Chondrocyte (in vitro differentiated cells): ENCODE measurements at regions not wholly inside any gene's neighbourhood (a gene's known extent, or its start where the extent isn't known, plus 50 kb on each side); places are given as distances from the start of the nearest gene placed in this dataset.
"Not testable (repeated sequence)": the region's sequence is repeated elsewhere in the genome, so short reads cannot be mapped to it uniquely, and the experiment has no call there.

Source experiments
- DNase-seq: peaks from one replicate; pipeline ENCODE4 v3.0.0; 2021; ENCODE audit warnings: mixed read lengths, low spot score
- H3K27ac Mint-ChIP-seq: one replicate; pipeline ENCODE4 v1.8.0; 2021; ENCODE audit warnings: mild to moderate bottlenecking, moderate library complexity, mixed read lengths; ENCODE audit not compliant: unreplicated experiment
- H3K27me3 Mint-ChIP-seq: 2 replicates; pipeline ENCODE4 v1.8.0; 2021; ENCODE audit warnings: low read depth, mixed read lengths
- H3K36me3 Mint-ChIP-seq: 2 replicates; pipeline ENCODE4 v1.8.0; 2021; ENCODE audit warnings: low read depth, mixed read lengths
- H3K4me1 Mint-ChIP-seq: 2 replicates; pipeline ENCODE4 v1.8.0; 2021; ENCODE audit warnings: low read depth, mild to moderate bottlenecking, mixed read lengths
- H3K4me3 Mint-ChIP-seq: one replicate; pipeline ENCODE4 v1.8.0; 2021; ENCODE audit warnings: mild to moderate bottlenecking, moderate library complexity, mixed read lengths; ENCODE audit not compliant: unreplicated experiment
- H3K9me3 Mint-ChIP-seq: 2 replicates; pipeline ENCODE4 v1.8.0; 2021; ENCODE audit warnings: low read depth, mixed read lengths
- TF ChIP-seq, protein P1 (sequence below): fragments of 200-600 bp; sonication (generic); IDR thresholded peaks from 2 replicates; pipeline ENCODE4 v1.5.0; 2021; ENCODE audit warnings: antibody characterized with exemption, mild to moderate bottlenecking, moderate library complexity

DNA sequence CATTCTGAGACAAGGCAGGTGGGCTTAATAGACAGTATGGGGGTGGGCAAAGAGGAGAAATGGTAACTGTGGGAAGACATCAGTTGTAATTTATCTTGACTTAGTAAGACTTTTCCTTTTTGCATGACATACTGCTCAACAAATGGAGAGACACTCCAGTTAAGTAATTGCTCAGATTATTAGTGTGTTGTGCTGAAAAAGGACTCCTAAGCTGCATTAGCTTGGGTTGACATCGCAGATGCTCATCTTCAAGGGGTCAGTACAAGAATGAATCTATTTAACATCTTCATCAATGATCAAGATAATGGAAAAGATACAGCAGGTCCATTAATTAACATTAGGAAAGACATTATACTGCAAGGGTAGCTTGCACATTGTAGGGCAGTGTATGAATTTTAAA lies 181.1 kb upstream of the ELAVL2 start:
- Mint-ChIP-seq H3K4me3 (no peak overlapping the region), H3K4me1 (peaks cover 3% of the 10 kb centered on the region), H3K36me3 (no peaks in the 10 kb centered on the region), H3K27ac (no peak overlapping the region), H3K9me3 (no peaks in the 10 kb centered on the region), H3K27me3 (no peaks in the 10 kb centered on the region)
- TF ChIP-seq, protein P1, sequence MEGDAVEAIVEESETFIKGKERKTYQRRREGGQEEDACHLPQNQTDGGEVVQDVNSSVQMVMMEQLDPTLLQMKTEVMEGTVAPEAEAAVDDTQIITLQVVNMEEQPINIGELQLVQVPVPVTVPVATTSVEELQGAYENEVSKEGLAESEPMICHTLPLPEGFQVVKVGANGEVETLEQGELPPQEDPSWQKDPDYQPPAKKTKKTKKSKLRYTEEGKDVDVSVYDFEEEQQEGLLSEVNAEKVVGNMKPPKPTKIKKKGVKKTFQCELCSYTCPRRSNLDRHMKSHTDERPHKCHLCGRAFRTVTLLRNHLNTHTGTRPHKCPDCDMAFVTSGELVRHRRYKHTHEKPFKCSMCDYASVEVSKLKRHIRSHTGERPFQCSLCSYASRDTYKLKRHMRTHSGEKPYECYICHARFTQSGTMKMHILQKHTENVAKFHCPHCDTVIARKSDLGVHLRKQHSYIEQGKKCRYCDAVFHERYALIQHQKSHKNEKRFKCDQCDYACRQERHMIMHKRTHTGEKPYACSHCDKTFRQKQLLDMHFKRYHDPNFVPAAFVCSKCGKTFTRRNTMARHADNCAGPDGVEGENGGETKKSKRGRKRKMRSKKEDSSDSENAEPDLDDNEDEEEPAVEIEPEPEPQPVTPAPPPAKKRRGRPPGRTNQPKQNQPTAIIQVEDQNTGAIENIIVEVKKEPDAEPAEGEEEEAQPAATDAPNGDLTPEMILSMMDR, result no peak
- DNase-seq, result no peak

DNA sequence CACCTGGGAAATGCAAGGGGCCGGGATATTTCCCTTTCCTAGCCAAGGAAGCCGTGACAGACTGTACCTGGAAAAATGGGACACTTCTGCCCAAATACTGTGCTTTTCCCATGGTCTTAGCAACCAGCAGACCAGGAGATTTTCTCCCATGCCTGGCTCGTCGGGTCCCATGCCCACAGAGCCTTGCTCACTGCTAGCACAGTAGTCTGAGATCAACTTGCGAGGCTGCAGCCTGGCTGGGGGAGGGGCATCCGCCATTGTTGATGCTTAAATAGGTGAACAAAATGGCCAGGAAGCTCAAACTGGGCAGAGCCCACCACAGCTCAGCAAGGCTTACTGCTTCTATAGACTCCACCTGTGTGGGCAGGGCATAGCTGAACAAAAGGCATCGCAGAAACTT lies 165.8 kb upstream of the ELAVL2 start:
- H3K4me1 Mint-ChIP-seq, H3K36me3 Mint-ChIP-seq, H3K27me3 Mint-ChIP-seq, H3K27ac Mint-ChIP-seq, DNase-seq, H3K4me3 Mint-ChIP-seq: not testable (repeated sequence)
- peaks cover 30% of the 10 kb centered on the region for H3K9me3 Mint-ChIP-seq

DNA sequence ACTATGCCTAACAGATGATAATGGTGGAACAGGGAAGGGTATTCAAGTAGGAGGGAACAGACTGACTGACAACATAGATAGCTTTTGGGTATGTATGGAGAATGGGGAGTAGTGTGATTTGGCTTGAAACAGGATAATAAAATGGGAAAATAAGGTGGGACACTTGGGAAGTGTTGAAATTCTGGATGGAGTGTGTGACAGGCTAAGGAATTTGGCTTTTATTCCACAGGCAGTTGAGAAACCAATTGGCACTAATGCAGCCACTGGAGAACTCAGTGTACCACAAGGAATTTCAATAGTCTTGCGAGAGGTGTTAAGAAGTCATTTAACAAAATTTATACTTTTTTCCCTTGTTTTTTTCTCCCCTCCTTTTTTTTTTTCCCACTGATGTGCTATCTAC lies 153.5 kb upstream of the ELAVL2 start:
- no peak overlapping the region for H3K27ac Mint-ChIP-seq
- H3K9me3 Mint-ChIP-seq, result peaks cover 11% of the 10 kb centered on the region
- TF ChIP-seq, protein P1, result no peak
- peaks cover 2% of the 10 kb centered on the region for H3K27me3 Mint-ChIP-seq
- H3K36me3 Mint-ChIP-seq, result no peaks in the 10 kb centered on the region
- H3K4me3 Mint-ChIP-seq, result no peak overlapping the region
- H3K4me1 Mint-ChIP-seq, result no peaks in the 10 kb centered on the region
- no peak for DNase-seq

DNA sequence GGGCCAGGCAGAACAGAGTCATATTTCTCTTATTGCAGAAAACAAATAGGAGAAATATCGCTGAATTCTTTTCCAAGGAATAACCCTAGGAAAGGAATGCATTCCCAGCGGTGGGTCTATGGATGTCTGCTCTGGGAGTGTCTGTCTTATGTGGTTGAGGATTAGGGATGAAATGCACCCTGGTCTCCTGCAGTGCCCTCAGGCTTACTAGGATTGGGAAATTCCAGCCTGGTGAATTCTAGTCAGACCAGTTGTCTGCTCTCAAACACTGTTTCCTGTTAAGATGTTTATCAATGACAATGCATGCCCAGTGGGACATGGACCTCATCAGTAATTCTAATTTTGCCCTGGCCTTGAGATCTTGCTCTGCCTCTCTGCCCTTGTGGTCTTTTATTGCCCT lies 136.1 kb upstream of the ELAVL2 start:
- no peak for DNase-seq
- TF ChIP-seq, protein P1, result no peak
- Mint-ChIP-seq H3K9me3 (peaks cover 63% of the 10 kb centered on the region), H3K36me3 (peaks cover 3% of the 10 kb centered on the region), H3K4me3 (no peak overlapping the region), H3K27me3 (no peaks in the 10 kb centered on the region), H3K4me1 (no peaks in the 10 kb centered on the region), H3K27ac (no peak overlapping the region)

DNA sequence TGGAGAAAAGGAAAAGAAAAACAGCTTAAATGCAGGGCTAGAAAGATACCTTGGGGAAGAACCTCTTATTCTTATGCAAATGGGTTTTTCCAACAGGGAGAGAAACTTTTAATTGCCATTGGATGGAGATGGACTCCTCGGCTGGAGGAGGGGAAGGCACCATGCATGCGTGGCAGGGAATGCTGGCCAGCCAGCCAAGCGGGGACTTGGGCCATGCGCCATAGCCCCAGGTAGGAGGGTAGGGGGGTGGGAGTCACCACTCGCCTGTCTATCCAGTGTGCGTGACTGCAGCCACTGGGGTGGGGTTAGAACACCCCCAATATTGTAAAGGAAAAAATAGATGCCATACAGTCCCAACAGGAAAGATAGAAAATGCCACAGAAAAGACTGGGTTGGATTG lies 119.9 kb upstream of the ELAVL2 start:
- Mint-ChIP-seq H3K27ac (no peak overlapping the region), H3K4me3 (no peak overlapping the region), H3K27me3 (no peaks in the 10 kb centered on the region), H3K36me3 (no peaks in the 10 kb centered on the region), H3K4me1 (no peaks in the 10 kb centered on the region), H3K9me3 (peaks cover 30% of the 10 kb centered on the region)
- DNase-seq, result no peak
- TF ChIP-seq, protein P1, result no peak

DNA sequence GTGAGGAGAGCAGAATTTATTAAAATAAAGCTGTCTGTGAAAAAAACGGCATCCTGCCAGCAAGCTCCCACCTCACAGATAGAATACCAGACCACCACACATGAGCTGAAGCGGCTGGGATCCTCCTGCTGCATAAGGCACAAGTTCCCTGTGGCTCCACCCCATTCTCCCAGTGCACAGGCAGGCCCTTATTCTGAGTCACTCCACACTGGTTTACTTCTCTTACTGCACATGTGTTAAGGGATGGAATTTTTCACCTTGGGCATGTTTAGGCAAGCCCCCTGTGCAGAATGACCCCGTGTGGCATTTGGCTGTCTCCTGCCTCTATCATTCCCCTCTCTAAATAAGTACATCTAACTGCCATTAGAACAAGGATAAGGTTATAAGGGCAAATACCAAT lies 115.0 kb upstream of the ELAVL2 start:
- Mint-ChIP-seq H3K27ac (no peak overlapping the region), H3K9me3 (peaks cover 22% of the 10 kb centered on the region), H3K36me3 (no peaks in the 10 kb centered on the region), H3K4me1 (no peaks in the 10 kb centered on the region), H3K4me3 (no peak overlapping the region), H3K27me3 (no peaks in the 10 kb centered on the region)
- no peak for DNase-seq
- TF ChIP-seq, protein P1, result no peak
